Fibroblast of the aortic adventitia (primary cell): ENCODE measurements at regions not wholly inside any gene's neighbourhood (a gene's known extent, or its start where the extent isn't known, plus 50 kb on each side); places are given as distances from the start of the nearest gene placed in this dataset.

ENCODE experiments used
- DNase-seq: peaks from one replicate; pipeline ENCODE4 v3.0.0-alpha.2; 2010; ENCODE audit warnings: low read depth
- H3K4me3 ChIP-seq: 2 replicates; pipeline ENCODE4 v1.5.1; 2011; ENCODE audit warnings: low read depth, mild to moderate bottlenecking, control low read depth, low read length, moderate library complexity
- CTCF ChIP-seq: IDR thresholded peaks from 2 replicates; pipeline ENCODE4 v1.5.1; 2011; ENCODE audit warnings: mild to moderate bottlenecking, low read length, control low read depth, inconsistent platforms; ENCODE audit not compliant: insufficient read depth

- DNase-seq: peak; percentile 83
- no peak for TF ChIP-seq CTCF
- H3K4me3 ChIP-seq: no peak overlapping the region
Measured at GRCh38 chr16:64478252-64478906, 643.5 kb downstream of the CDH11 start.

- no peak for TF ChIP-seq CTCF
- no peak overlapping the region for H3K4me3 ChIP-seq
- DNase-seq: peak; percentile 78
Measured at GRCh38 chr16:64475627-64476351, 646.1 kb downstream of the CDH11 start.

- no peak for DNase-seq
- TF ChIP-seq CTCF: no peak
- H3K4me3 ChIP-seq: no peak overlapping the region
Measured at GRCh38 chr16:64470916-64471315, 650.9 kb downstream of the CDH11 start.

- peak; percentile 40 for TF ChIP-seq CTCF
- DNase-seq: peak; percentile 47
- no peak overlapping the region for H3K4me3 ChIP-seq
Measured at GRCh38 chr16:64469906-64470702, 651.8 kb downstream of the CDH11 start.

- no peak for TF ChIP-seq CTCF
- no peak for DNase-seq
- H3K4me3 ChIP-seq: no peak overlapping the region
Measured at GRCh38 chr16:64469351-64469750, 652.5 kb downstream of the CDH11 start.

GRCh38 chr16:64468515-64469090 lies 653.3 kb downstream of the CDH11 start:
- no peak for TF ChIP-seq CTCF
- no peak overlapping the region for H3K4me3 ChIP-seq
- no peak for DNase-seq
